MM.1S (cell line): ENCODE measurements at regions not wholly inside any gene's neighbourhood (a gene's known extent, or its start where the extent isn't known, plus 50 kb on each side); places are given as distances from the start of the nearest gene placed in this dataset.

Experiments used
- DNase-seq: peaks from one replicate; pipeline ENCODE4 v3.0.0-alpha.2; 2015
- H2AFZ ChIP-seq: fragments of 300-600 bp; sonication (generic); 2 replicates; pipeline ENCODE4 v1.6.0; 2016; ENCODE audit warnings: antibody characterized with exemption, low read length
- H3F3A ChIP-seq: fragments of 300-600 bp; sonication (generic); 2 replicates; pipeline ENCODE4 v1.6.1; 2016; ENCODE audit warnings: mild to moderate bottlenecking, antibody characterized with exemption, low read length, moderate library complexity, mixed read lengths; ENCODE audit not compliant: insufficient read depth
- H3K27ac ChIP-seq: fragments of 300-600 bp; sonication (generic); 2 replicates; pipeline ENCODE4 v1.5.1; 2016; ENCODE audit warnings: mild to moderate bottlenecking, low read length
- H3K27me3 ChIP-seq: fragments of 300-600 bp; sonication (generic); replicated peaks from 2 replicates; pipeline ENCODE4 v1.6.0; 2016; ENCODE audit warnings: low read length; ENCODE audit not compliant: insufficient read depth
- H3K36me3 ChIP-seq: fragments of 300-600 bp; sonication (generic); replicated peaks from 2 replicates; pipeline ENCODE4 v1.6.1; 2016; ENCODE audit warnings: mild to moderate bottlenecking, low read length, mixed read lengths; ENCODE audit not compliant: insufficient read depth
- H3K4me1 ChIP-seq: fragments of 300-600 bp; sonication (generic); 2 replicates; pipeline ENCODE4 v1.6.1; 2016; ENCODE audit warnings: low read length, mixed read lengths
- H3K4me2 ChIP-seq: fragments of 300-600 bp; sonication (generic); 2 replicates; pipeline ENCODE4 v1.6.0; 2016; ENCODE audit warnings: low read depth, low read length
- H3K4me3 ChIP-seq: fragments of 300-600 bp; sonication (generic); 2 replicates; pipeline ENCODE4 v1.5.1; 2016; ENCODE audit warnings: low read length, mixed read lengths
- H3K79me2 ChIP-seq: fragments of 300-600 bp; sonication (generic); 2 replicates; pipeline ENCODE4 v1.6.1; 2016; ENCODE audit warnings: mixed run types, low read length, mixed read lengths
- H3K9ac ChIP-seq: fragments of 300-600 bp; sonication (generic); 2 replicates; pipeline ENCODE4 v1.6.1; 2016; ENCODE audit warnings: low read length, mixed read lengths
- H3K9me2 ChIP-seq: fragments of 300-600 bp; sonication (generic); replicated peaks from 2 replicates; pipeline ENCODE4 v1.6.1; 2016; ENCODE audit warnings: mild to moderate bottlenecking, low read length, mixed read lengths; ENCODE audit not compliant: insufficient read depth
- H3K9me3 ChIP-seq: fragments of 300-600 bp; sonication (generic); replicated peaks from 2 replicates; pipeline ENCODE4 v1.6.1; 2016; ENCODE audit warnings: mild to moderate bottlenecking, low read length, mixed read lengths; ENCODE audit not compliant: insufficient read depth
- H4K20me1 ChIP-seq: fragments of 300-600 bp; sonication (generic); 2 replicates; pipeline ENCODE4 v1.6.1; 2016; ENCODE audit warnings: mild to moderate bottlenecking, low read length, moderate library complexity, mixed read lengths; ENCODE audit not compliant: insufficient read depth
- CTCF ChIP-seq: fragments of 300-600 bp; sonication (generic); IDR thresholded peaks from 2 replicates; pipeline ENCODE4 v1.5.1; 2016; ENCODE audit warnings: antibody characterized with exemption, low read length, mixed read lengths
- EZH2 ChIP-seq: fragments of 300-600 bp; sonication (generic); optimal IDR thresholded peaks from 2 replicates; pipeline ENCODE3; 2017; ENCODE audit warnings: low read depth, mild to moderate bottlenecking, antibody characterized with exemption, low read length, mixed read lengths
- EZH2phosphoT487 ChIP-seq: fragments of 300-600 bp; sonication (generic); IDR thresholded peaks from 2 replicates; pipeline ENCODE4 v1.6.1; 2018; ENCODE audit warnings: antibody characterized with exemption, low read length

GRCh38 chr7:106731646-106732444 lies 70.9 kb upstream of the CCDC71L start:
- no peak for TF ChIP-seq CTCF
- no peak for TF ChIP-seq EZH2phosphoT487
- TF ChIP-seq EZH2, result no peak
- Histone ChIP-seq H4K20me1 (no peaks in the 10 kb centered on the region), H3K4me3 (peak overlapping the region; percentile 2; the same call in 1 of the 2 replicates), H2AFZ (0 out of 2 replicates have a peak overlapping the region, but pooled peaks have one; percentile 47), H3K36me3 (no peaks in the 10 kb centered on the region), H3K4me1 (peaks cover 22% of the 10 kb centered on the region), H3K27ac (peak overlapping the region; percentile 33; the same call in 1 of the 2 replicates), H3K9ac (peak overlapping the region; percentile 4; the same call in 1 of the 2 replicates), H3F3A (no peaks in the 10 kb centered on the region), H3K79me2 (no peaks in the 10 kb centered on the region), H3K9me3 (no peaks in the 10 kb centered on the region), H3K27me3 (no peaks in the 10 kb centered on the region), H3K9me2 (no peaks in the 10 kb centered on the region), H3K4me2 (peak overlapping the region; percentile 52)
- DNase-seq, result no peak

- no peak overlapping the region for H2AFZ ChIP-seq
- DNase-seq, result no peak
Observed at GRCh38 chr7:106735637-106736036, 74.7 kb upstream of the CCDC71L start.

GRCh38 chr7:106736123-106736507 lies 75.2 kb upstream of the CCDC71L start:
- peaks cover 15% of the 10 kb centered on the region; the same call in 1 of the 2 replicates for H3K4me1 ChIP-seq
- H3K9ac ChIP-seq, result no peak overlapping the region
- peak overlapping the region; percentile 67; the same call in 1 of the 2 replicates for H3K4me2 ChIP-seq
- H3K4me3 ChIP-seq, result no peak overlapping the region
- no peaks in the 10 kb centered on the region for H3K9me2 ChIP-seq
- no peaks in the 10 kb centered on the region for H3K79me2 ChIP-seq
- no peaks in the 10 kb centered on the region for H3K36me3 ChIP-seq
- no peaks in the 10 kb centered on the region for H4K20me1 ChIP-seq
- H2AFZ ChIP-seq, result 0 out of 2 replicates have a peak overlapping the region, but pooled peaks have one; percentile 66
- no peak for DNase-seq
- H3K27me3 ChIP-seq, result no peaks in the 10 kb centered on the region
- TF ChIP-seq EZH2, result no peak
- TF ChIP-seq CTCF, result no peak
- TF ChIP-seq EZH2phosphoT487, result no peak
- no peaks in the 10 kb centered on the region for H3K9me3 ChIP-seq
- no peak overlapping the region for H3K27ac ChIP-seq
- no peaks in the 10 kb centered on the region for H3F3A ChIP-seq

More at GRCh38 chr7:106735637-106736036, 74.7 kb upstream of the CCDC71L start:
- H4K20me1 ChIP-seq, result no peaks in the 10 kb centered on the region
- no peaks in the 10 kb centered on the region for H3K27me3 ChIP-seq
- TF ChIP-seq EZH2, result no peak
- no peak for TF ChIP-seq CTCF
- TF ChIP-seq EZH2phosphoT487, result no peak
- H3F3A ChIP-seq, result no peaks in the 10 kb centered on the region
- no peak overlapping the region for H3K4me2 ChIP-seq
- no peak overlapping the region for H3K4me3 ChIP-seq
- no peaks in the 10 kb centered on the region for H3K79me2 ChIP-seq
- H3K9me3 ChIP-seq, result no peaks in the 10 kb centered on the region
- H3K4me1 ChIP-seq, result peaks cover 20% of the 10 kb centered on the region
- H3K27ac ChIP-seq, result no peak overlapping the region
- H3K9ac ChIP-seq, result no peak overlapping the region
- H3K9me2 ChIP-seq, result no peaks in the 10 kb centered on the region
- H3K36me3 ChIP-seq, result no peaks in the 10 kb centered on the region
